BJ (cell line): ENCODE measurements at regions not wholly inside any gene's neighbourhood (a gene's known extent, or its start where the extent isn't known, plus 50 kb on each side); places are given as distances from the start of the nearest gene placed in this dataset.

ENCODE experiments used
- CTCF ChIA-PET: fragments of 350-600 bp; formaldehyde crosslinking; extraction: SDS; loops from one replicate; lab custom pipeline; 2021; ENCODE audit warnings: antibody characterized with exemption, inconsistent platforms; lab: Yijun Ruan, JAX
- POLR2A ChIA-PET: fragments of 300-600 bp; sonication (Branson Sonifier 250); formaldehyde crosslinking; extraction: SDS; loops from one replicate; lab custom pipeline; 2021; ENCODE audit warnings: antibody characterized with exemption; lab: Charles Lee
- DNase-seq: peaks from one replicate; pipeline ENCODE4 v3.0.0-alpha.2; 2011; ENCODE audit warnings: low read depth
- H3K27me3 ChIP-seq: 2 replicates; pipeline ENCODE4 v1.6.0; 2011; ENCODE audit warnings: low read length; ENCODE audit not compliant: control insufficient read depth, insufficient read depth
- H3K36me3 ChIP-seq: 2 replicates; pipeline ENCODE4 v1.5.1; 2011; ENCODE audit warnings: low read length; ENCODE audit not compliant: control insufficient read depth, insufficient read depth
- H3K4me3 ChIP-seq: 2 replicates; pipeline ENCODE4 v1.5.1; 2011; ENCODE audit warnings: low read depth, mild to moderate bottlenecking, control low read depth, low read length
- CTCF ChIP-seq: IDR thresholded peaks from 2 replicates; pipeline ENCODE4 v1.5.1; 2011; ENCODE audit warnings: low read depth, mild to moderate bottlenecking, control low read depth, inconsistent platforms, low read length, moderate library complexity; ENCODE audit not compliant: insufficient read depth

- Histone ChIP-seq H3K4me3 (no peak overlapping the region), H3K27me3 (no peaks in the 10 kb centered on the region), H3K36me3 (no peaks in the 10 kb centered on the region)
- no peak for TF ChIP-seq CTCF
- ChIA-PET POLR2A (no interaction called here), CTCF (interaction anchor here (1.5 kb wide), 1 partner anchor 10 kb away, joined by 4 read pairs; no protein-coding TSS in a partner anchor)
- no peak for DNase-seq
Measured at GRCh38 chr21:35360870-35361570, 311.9 kb upstream of the RUNX1 start.

GRCh38 chr21:35359076-35359475 lies 310.0 kb upstream of the RUNX1 start:
- DNase-seq, result no peak

GRCh38 chr21:35358008-35358407 lies 308.9 kb upstream of the RUNX1 start:
- POLR2A ChIA-PET, result no interaction called here
- no peak for DNase-seq

More at GRCh38 chr21:35359076-35359475, 310.0 kb upstream of the RUNX1 start:
- ChIA-PET CTCF (interaction anchor here (0.7 to 1.7 kb wide), 2 partner anchors 11 to 23 kb away, joined by 3 to 4 read pairs; no protein-coding TSS in a partner anchor), POLR2A (no interaction called here)
- Histone ChIP-seq H3K36me3 (no peaks in the 10 kb centered on the region), H3K27me3 (no peaks in the 10 kb centered on the region), H3K4me3 (no peak overlapping the region)
- no peak for TF ChIP-seq CTCF

GRCh38 chr21:35357041-35357780 lies 308.1 kb upstream of the RUNX1 start:
- H3K36me3 ChIP-seq, result no peaks in the 10 kb centered on the region
- no peaks in the 10 kb centered on the region for H3K27me3 ChIP-seq
- CTCF ChIA-PET, result interaction anchor here (0.8 to 1.7 kb wide), 6 partner anchors 9 to 310 kb away, joined by 3 to 5 read pairs (median 4); no protein-coding TSS in a partner anchor
- no peak for TF ChIP-seq CTCF
- no peak for DNase-seq
- no peak overlapping the region for H3K4me3 ChIP-seq
- POLR2A ChIA-PET, result no interaction called here

More at GRCh38 chr21:35358008-35358407, 308.9 kb upstream of the RUNX1 start:
- Histone ChIP-seq H3K36me3 (no peaks in the 10 kb centered on the region), H3K27me3 (no peaks in the 10 kb centered on the region), H3K4me3 (no peak overlapping the region)
- TF ChIP-seq CTCF, result no peak
- CTCF ChIA-PET, result interaction anchor here (0.8 to 1.0 kb wide), 4 partner anchors 12 to 153 kb away, joined by 3 to 5 read pairs (median 3); no protein-coding TSS in a partner anchor

GRCh38 chr21:35354078-35354477 lies 305.0 kb upstream of the RUNX1 start:
- Histone ChIP-seq H3K4me3 (no peak overlapping the region), H3K36me3 (no peaks in the 10 kb centered on the region), H3K27me3 (no peaks in the 10 kb centered on the region)
- no peak for DNase-seq
- ChIA-PET CTCF (interaction anchor here (0.6 to 1.0 kb wide), 2 partner anchors 8 to 445 kb away, joined by 3 read pairs; no protein-coding TSS in a partner anchor), POLR2A (no interaction called here)
- no peak for TF ChIP-seq CTCF
